PC-9 (cell line): ENCODE measurements at regions not wholly inside any gene's neighbourhood (a gene's known extent, or its start where the extent isn't known, plus 50 kb on each side); places are given as distances from the start of the nearest gene placed in this dataset.

ENCODE experiments used
- BruUV-seq: library from RNA; stranded (reverse); fragments of 400-500 nt; replicated peaks from 2 replicates; lab custom pipeline; 2021; lab: Mats Ljungman, UMichigan
- CTCF ChIA-PET: fragments of 300-600 bp; sonication (Branson Sonifier 250); formaldehyde crosslinking; loops from one replicate; lab custom pipeline; 2022; ENCODE audit warnings: antibody characterized with exemption; lab: Charles Lee
- POLR2A ChIA-PET: fragments of 300-600 bp; sonication (Branson Sonifier 250); formaldehyde crosslinking; loops from one replicate; lab custom pipeline; 2022; ENCODE audit warnings: antibody characterized with exemption; ENCODE audit not compliant: unreplicated experiment; lab: Charles Lee
- DNase-seq, 2 experiments: peaks; one replicate each; pipeline versions ENCODE4 v3.0.0 to v3.0.0-alpha.2; 2015 to 2022; ENCODE audit warnings: mixed read lengths in 1 of 2
- H2AFZ ChIP-seq: fragments of 200-600 bp; sonication (generic); 2 replicates; pipeline ENCODE4 v1.8.1; 2017; ENCODE audit warnings: antibody characterized with exemption
- H3F3A ChIP-seq: fragments of 200-600 bp; sonication (generic); 2 replicates; pipeline ENCODE4 v1.8.1; 2017; ENCODE audit warnings: antibody characterized with exemption, mild to moderate bottlenecking, low read depth; ENCODE audit not compliant: insufficient read depth
- H3K27ac ChIP-seq: fragments of 200-600 bp; sonication (generic); 2 replicates; pipeline ENCODE4 v1.6.1; 2016; ENCODE audit warnings: mixed run types
- H3K27me3 ChIP-seq: fragments of 200-600 bp; sonication (generic); 2 replicates; pipeline ENCODE4 v1.6.1; 2016; ENCODE audit warnings: low read depth, mixed run types; ENCODE audit not compliant: insufficient read depth
- H3K36me3 ChIP-seq: fragments of 200-600 bp; sonication (generic); 2 replicates; pipeline ENCODE4 v1.6.1; 2016; ENCODE audit warnings: low read depth, mixed run types
- H3K4me1 ChIP-seq: fragments of 200-600 bp; sonication (generic); replicated peaks from 2 replicates; pipeline ENCODE4 v1.6.1; 2016; ENCODE audit warnings: mixed run types; ENCODE audit not compliant: insufficient read depth
- H3K4me2 ChIP-seq: fragments of 200-600 bp; sonication (generic); 2 replicates; pipeline ENCODE4 v1.6.1; 2017; ENCODE audit warnings: mixed run types
- H3K4me3 ChIP-seq: fragments of 200-600 bp; sonication (generic); 2 replicates; pipeline ENCODE4 v1.6.1; 2016; ENCODE audit warnings: mixed run types
- H3K79me2 ChIP-seq: fragments of 200-600 bp; sonication (generic); 2 replicates; pipeline ENCODE4 v1.6.1; 2017; ENCODE audit warnings: low read depth, mixed run types
- H3K9me2 ChIP-seq: fragments of 200-600 bp; sonication (generic); 2 replicates; pipeline ENCODE4 v1.8.1; 2017; ENCODE audit warnings: mild to moderate bottlenecking; ENCODE audit not compliant: insufficient read depth
- H3K9me3 ChIP-seq: fragments of 200-600 bp; sonication (generic); 2 replicates; pipeline ENCODE4 v1.8.1; 2016; ENCODE audit warnings: low read depth; ENCODE audit not compliant: insufficient read depth
- H4K20me1 ChIP-seq: fragments of 200-600 bp; sonication (generic); 2 replicates; pipeline ENCODE4 v1.8.1; 2017; ENCODE audit not compliant: insufficient read depth
- CTCF ChIP-seq: fragments of 200-600 bp; sonication (generic); conservative IDR thresholded peaks from 2 replicates; pipeline ENCODE4 v1.6.1; 2017; ENCODE audit warnings: mixed run types, antibody characterized with exemption, mild to moderate bottlenecking, moderate library complexity
- EZH2 ChIP-seq: fragments of 200-600 bp; sonication (generic); IDR thresholded peaks from 2 replicates; pipeline ENCODE4 v1.8.0; 2017; ENCODE audit warnings: antibody characterized with exemption, low read depth
- intact Hi-C: fragments of 100-400 bp; cut with micrococcal nuclease; formaldehyde crosslinking; loops from one replicate; pipeline ENCODE4 v1.10.0; 2022; ENCODE audit not compliant: unreplicated experiment

- peaks cover 15% of the 10 kb centered on the region for H3K27me3 ChIP-seq
- ChIA-PET POLR2A (no interaction called here), CTCF (no interaction called here)
- H3K79me2 ChIP-seq: no peaks in the 10 kb centered on the region
- no peaks in the 10 kb centered on the region for H3F3A ChIP-seq
- no peaks in the 10 kb centered on the region for H3K9me2 ChIP-seq
- no peak overlapping the region for H3K4me3 ChIP-seq
- no peak overlapping the region for H3K27ac ChIP-seq
- no peaks in the 10 kb centered on the region for H3K9me3 ChIP-seq
- no peaks in the 10 kb centered on the region for H3K4me1 ChIP-seq
- H2AFZ ChIP-seq: no peak overlapping the region
- H4K20me1 ChIP-seq: no peaks in the 10 kb centered on the region
- intact Hi-C loops: no loop called here
- BruUV-seq: no TSS peak
- H3K36me3 ChIP-seq: no peaks in the 10 kb centered on the region
- H3K4me2 ChIP-seq: no peak overlapping the region
- DNase-seq: no peak
- TF ChIP-seq EZH2: no peak
- TF ChIP-seq CTCF: no peak
Observed at GRCh38 chr10:127619546-127620325, 70.6 kb downstream of the NPS start.

- CTCF ChIA-PET: no interaction called here
- Histone ChIP-seq H3K4me2 (no peak overlapping the region), H3K27ac (no peak overlapping the region), H3K9me3 (no peaks in the 10 kb centered on the region), H4K20me1 (no peaks in the 10 kb centered on the region), H3K27me3 (no peaks in the 10 kb centered on the region), H3K4me3 (no peak overlapping the region), H2AFZ (no peak overlapping the region), H3K36me3 (no peaks in the 10 kb centered on the region), H3K4me1 (no peaks in the 10 kb centered on the region), H3F3A (no peaks in the 10 kb centered on the region), H3K79me2 (no peaks in the 10 kb centered on the region), H3K9me2 (no peaks in the 10 kb centered on the region)
- POLR2A ChIA-PET: no interaction called here
- no TSS peak for BruUV-seq
- intact Hi-C loops: no loop called here
- DNase-seq: no peak
- no peak for TF ChIP-seq EZH2
- TF ChIP-seq CTCF: no peak
Observed at GRCh38 chr10:127635882-127636281, 86.8 kb downstream of the NPS start.

GRCh38 chr10:127648885-127649284, 88.1 kb upstream of the FOXI2 start:
- Histone ChIP-seq H3F3A (no peaks in the 10 kb centered on the region), H3K9me3 (no peaks in the 10 kb centered on the region), H3K4me3 (no peak overlapping the region), H3K4me1 (no peaks in the 10 kb centered on the region), H2AFZ (no peak overlapping the region), H3K27ac (no peak overlapping the region), H3K79me2 (no peaks in the 10 kb centered on the region), H3K9me2 (no peaks in the 10 kb centered on the region), H3K27me3 (no peaks in the 10 kb centered on the region), H4K20me1 (no peaks in the 10 kb centered on the region), H3K36me3 (no peaks in the 10 kb centered on the region), H3K4me2 (no peak overlapping the region)
- intact Hi-C loops: no loop called here
- TF ChIP-seq EZH2 (no peak), CTCF (no peak)
- ChIA-PET CTCF (no interaction called here), POLR2A (no interaction called here)
- no TSS peak for BruUV-seq
- no peak for DNase-seq
